ENCODE measurements at regions not wholly inside any gene's neighbourhood (a gene's known extent, or its start where the extent isn't known, plus 50 kb on each side); places are given as distances from the start of the nearest gene placed in this dataset.

GRCh38 chr3:17840126-17840525, 97.7 kb upstream of the TBC1D5 start:
- FAIRE-seq, result no peak
- ATAC-seq, result no peak
- ChIA-PET POLR2A (interaction anchor here (1.5 kb wide), 1 partner anchor 98 kb away, joined by 10 read pairs; the partner anchor contains the start of gene TBC1D5), CTCF (interaction anchor here (0.6 to 4.7 kb wide), 23 partner anchors 9 to 1239 kb away, joined by 3 to 32 read pairs (median 6); no protein-coding TSS in a partner anchor)
- H3K27ac ChIP-seq, result no peak overlapping the region
- WGBS (ENCODE audit: missing lambda C conversion rate), result 93% methylated on average over 4 of the region's 4 CpGs
- H3K9me3 ChIP-seq, result no peaks in the 10 kb centered on the region; the same call in 2 of the 3 replicates
- TF ChIP-seq HEYL (CRISPR knock-in tag; IDR thresholded peaks at IDR 0.05) (no peak), ELK1 (IDR thresholded peaks at IDR 0.05; ENCODE audit: low read depth, low read length) (no peak), TFCP2L1 (CRISPR knock-in tag; IDR thresholded peaks at IDR 0.05) (no peak), REST (IDR thresholded peaks at IDR 0.05) (no peak), RFX5 (IDR thresholded peaks at IDR 0.05) (no peak), CHD4 (IDR thresholded peaks at IDR 0.05; ENCODE audit: borderline replicate concordance) (no peak), RAD21 (conservative IDR thresholded peaks at IDR 0.05 in 1 of 2, IDR thresholded peaks at IDR 0.05 in 1 of 2) (no peak), FOXS1 (CRISPR knock-in tag; IDR thresholded peaks at IDR 0.05) (no peak), ESRRA (IDR thresholded peaks at IDR 0.05; ENCODE audit: borderline replicate concordance, low read length) (no peak), SREBF2 (IDR thresholded peaks at IDR 0.05) (no peak), JUNB (IDR thresholded peaks at IDR 0.05) (no peak), CBX2 (IDR thresholded peaks at IDR 0.05; ENCODE audit: borderline replicate concordance, low read depth) (no peak), GATA3 (IDR thresholded peaks at IDR 0.05; ENCODE audit: borderline replicate concordance) (no peak), PBX3 (IDR thresholded peaks at IDR 0.05) (no peak), MAFK (IDR thresholded peaks at IDR 0.05; ENCODE audit: partially characterized antibody) (no peak)
- no peak overlapping the region for H3K4me2 ChIP-seq
- no peak overlapping the region for H3K4me3 ChIP-seq
- H3K4me1 ChIP-seq, result no peaks in the 10 kb centered on the region
- DNase-seq (ENCODE audit: low read depth in 1 of 2, low spot score in 1 of 2), result no peak

- Histone ChIP-seq H3K4me1 (no peaks in the 10 kb centered on the region), H3K4me3 (no peak overlapping the region), H3K9me3 (no peaks in the 10 kb centered on the region), H3K4me2 (no peak overlapping the region), H3K27ac (no peak overlapping the region)
- 89% methylated on average over 6 of the region's 6 CpGs for WGBS (ENCODE audit: missing lambda C conversion rate)
- ChIA-PET CTCF (interaction anchor here (0.9 to 1.2 kb wide), 2 partner anchors 102 to 364 kb away, joined by 3 to 4 read pairs; no protein-coding TSS in a partner anchor), POLR2A (interaction anchor here (0.8 kb wide), 1 partner anchor 94 kb away, joined by 3 read pairs; the partner anchor contains the start of gene TBC1D5)
- no peak for FAIRE-seq
- no peak for DNase-seq (ENCODE audit: low read depth in 1 of 2, low spot score in 1 of 2)
- no peak for ATAC-seq
- no peak for TF ChIP-seq ESRRA (IDR thresholded peaks at IDR 0.05; ENCODE audit: borderline replicate concordance, low read length)
- no peak for TF ChIP-seq JUNB (IDR thresholded peaks at IDR 0.05)
- TF ChIP-seq TP53 (CRISPR knock-in tag; IDR thresholded peaks at IDR 0.05), result no peak
- no peak for TF ChIP-seq HDAC2 (IDR thresholded peaks at IDR 0.05)
- no peak for TF ChIP-seq CTCF (IDR thresholded peaks at IDR 0.05)
- no peak for TF ChIP-seq FOSB (CRISPR knock-in tag; IDR thresholded peaks at IDR 0.05)
- TF ChIP-seq FOSL2 (IDR thresholded peaks at IDR 0.05), result no peak
- TF ChIP-seq FOSL2 (CRISPR knock-in tag; IDR thresholded peaks at IDR 0.05), result no peak
- no peak for TF ChIP-seq EP300 (IDR thresholded peaks at IDR 0.05)
- TF ChIP-seq ELK1 (IDR thresholded peaks at IDR 0.05; ENCODE audit: low read depth, low read length), result no peak
- no peak for TF ChIP-seq HES2 (IDR thresholded peaks at IDR 0.05)
- TF ChIP-seq PBX3 (IDR thresholded peaks at IDR 0.05), result no peak
These were observed 94.5 kb upstream of the TBC1D5 start for GRCh38 chr3:17836919-17837318.

Measured in A549 (cell line).